Stimulated activated naive CD4-positive, alpha-beta T cell treated with Interleukin-2 at 50 U/mL for 16 hours (primary cell): ENCODE measurements at regions not wholly inside any gene's neighbourhood (a gene's known extent, or its start where the extent isn't known, plus 50 kb on each side); places are given as distances from the start of the nearest gene placed in this dataset.

Source experiments
- DNase-seq: peaks from one replicate; lab custom pipeline; 2025; lab: John Stamatoyannopoulos, UW

DNA sequence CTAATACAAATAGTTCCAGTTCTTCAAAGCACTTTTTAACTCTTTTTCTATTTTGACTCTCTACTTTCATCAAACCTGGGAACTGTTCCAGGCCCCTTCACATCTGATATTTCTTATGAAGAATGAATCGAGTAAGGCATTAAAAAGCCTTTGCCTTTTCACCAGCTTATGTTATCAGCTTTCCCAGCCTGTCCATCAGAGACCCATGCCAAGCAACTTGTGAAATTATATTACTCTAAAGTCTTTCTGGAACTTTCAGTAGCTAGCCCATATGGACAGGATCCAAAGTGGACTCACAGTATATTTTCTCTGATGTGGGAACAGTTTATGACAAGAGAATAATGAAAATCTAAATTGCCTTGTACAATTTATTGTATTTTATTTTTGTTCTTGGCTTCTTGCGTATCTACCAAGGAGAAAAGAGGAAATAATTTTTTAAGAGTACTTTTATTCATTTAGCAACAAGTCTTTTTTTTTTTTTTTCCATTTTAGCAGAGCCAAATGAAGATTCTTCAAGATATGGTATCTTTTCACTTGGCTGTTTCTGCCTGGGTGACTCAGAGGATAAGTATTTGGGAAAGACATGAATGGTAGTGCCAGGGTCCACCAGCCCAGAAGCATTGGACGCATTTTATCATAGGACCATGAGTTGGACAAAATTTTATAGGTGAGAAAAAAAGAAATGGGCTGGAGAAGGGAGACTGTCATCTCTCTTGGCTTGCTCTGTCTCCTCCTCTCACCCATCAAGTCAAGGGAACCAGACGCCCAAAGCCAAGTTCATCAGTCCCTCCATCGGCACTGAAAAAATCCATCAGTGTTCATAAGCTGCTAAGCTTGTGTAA, 195.8 kb upstream of the NEBL start:
- DNase-seq: no peak

- DNase-seq: no peak
These were observed 193.5 kb upstream of the NEBL start for GRCh38 chr10:21090609-21091082.

DNA sequence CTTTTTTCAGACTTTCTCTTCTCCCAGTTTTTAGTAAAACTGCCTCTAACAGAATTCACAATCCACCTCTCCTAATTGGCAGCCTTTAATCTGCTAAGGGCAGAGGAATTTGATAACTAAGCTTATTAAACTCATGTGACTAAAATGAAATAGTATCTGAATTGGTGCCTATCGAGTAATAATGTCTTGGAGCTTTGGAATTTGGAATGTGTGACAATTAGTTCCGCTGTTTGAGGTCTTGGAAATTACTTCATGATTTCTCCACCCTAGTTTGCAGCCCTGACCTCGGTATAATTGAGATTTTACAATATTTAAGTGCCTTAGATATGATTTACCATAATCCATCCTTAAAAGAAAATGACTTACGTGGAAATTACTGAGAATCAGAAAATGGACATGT, 190.4 kb upstream of the NEBL start:
- no peak for DNase-seq

DNA sequence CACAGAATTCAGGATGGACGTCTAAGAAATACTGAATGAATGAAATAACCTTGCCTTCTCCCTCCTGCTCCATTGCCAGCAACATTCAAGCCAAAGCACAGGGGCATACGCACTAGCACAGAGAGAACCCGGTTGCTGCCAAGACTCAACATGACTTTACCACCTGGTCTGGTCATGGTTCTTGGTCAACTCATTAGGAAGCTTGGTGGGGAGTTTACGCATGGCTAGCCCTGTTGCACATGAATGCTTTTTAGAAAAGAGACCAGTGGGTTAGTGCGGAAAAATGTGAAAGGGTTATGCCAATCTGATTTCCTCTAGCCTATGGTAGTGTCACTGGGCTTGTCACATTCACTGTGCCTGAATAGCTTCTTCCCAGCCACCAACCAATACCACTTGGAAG, 187.6 kb upstream of the NEBL start:
- DNase-seq: no peak

DNA sequence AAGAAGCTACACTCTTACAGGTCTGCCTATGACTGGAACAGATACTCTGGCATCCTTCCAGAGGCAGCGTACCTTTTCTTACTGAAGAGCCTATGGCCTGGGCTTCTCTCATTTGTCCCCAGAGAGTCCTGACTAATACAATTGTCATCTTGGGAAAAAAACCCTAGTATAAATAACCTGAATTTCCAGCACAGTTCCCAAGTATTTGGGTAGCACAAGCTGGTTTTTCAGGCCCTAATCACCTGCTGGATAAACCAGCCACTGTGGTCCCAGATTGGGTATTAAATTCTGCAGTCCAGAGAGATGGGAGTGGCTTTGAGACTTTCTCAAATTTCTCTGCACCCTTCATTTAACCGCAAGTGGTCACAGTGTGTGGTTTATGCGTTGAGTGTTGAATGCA, 186.8 kb upstream of the NEBL start:
- no peak for DNase-seq

DNA sequence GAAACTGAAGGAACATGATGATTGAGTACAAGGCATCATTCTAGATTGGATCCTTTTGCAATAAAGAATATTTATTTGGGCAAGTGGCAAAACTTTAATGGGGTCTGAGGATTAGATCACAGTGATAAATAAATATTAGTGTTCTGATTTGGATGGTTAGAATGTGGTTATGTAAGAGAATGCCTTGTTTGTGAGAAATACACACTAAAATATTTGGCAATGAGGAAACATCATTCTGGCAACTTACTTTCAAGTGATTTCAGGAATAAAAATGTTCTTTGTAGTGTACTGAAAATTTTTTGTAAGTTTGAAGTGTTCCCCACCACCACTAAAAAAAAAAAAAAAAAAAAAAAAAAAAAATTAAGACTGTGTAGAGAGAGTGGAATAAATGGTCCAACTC, 185.1 kb upstream of the NEBL start:
- no peak for DNase-seq

DNA sequence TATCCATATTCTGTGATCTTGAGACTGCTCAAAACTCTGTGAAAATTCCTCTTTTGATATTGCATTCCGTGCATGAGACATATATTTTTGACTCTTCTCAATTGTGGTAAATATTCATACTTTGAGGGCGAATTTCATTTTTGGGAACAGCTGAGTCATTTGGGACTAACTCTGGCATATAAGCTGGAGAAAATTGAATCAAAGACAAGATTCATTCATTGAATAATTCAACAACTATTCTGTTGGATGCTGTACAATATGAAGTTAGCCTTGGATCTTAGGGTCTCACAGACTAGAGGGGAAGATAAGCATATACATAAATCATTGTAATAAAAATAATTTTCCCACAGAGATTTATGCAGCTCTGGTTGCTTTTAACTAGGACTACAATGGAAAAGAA, 183.2 kb upstream of the NEBL start:
- no peak for DNase-seq

- no peak for DNase-seq
These were observed 182.2 kb upstream of the NEBL start for GRCh38 chr10:21079330-21079658.

GRCh38 chr10:21078410-21079329, 181.6 kb upstream of the NEBL start:
- DNase-seq: no peak

- no peak for DNase-seq
These were observed 180.6 kb upstream of the NEBL start for GRCh38 chr10:21077681-21078080.

GRCh38 chr10:21076381-21076780, 179.3 kb upstream of the NEBL start:
- DNase-seq: no peak

GRCh38 chr10:21075880-21076279, 178.8 kb upstream of the NEBL start:
- DNase-seq: no peak

DNA sequence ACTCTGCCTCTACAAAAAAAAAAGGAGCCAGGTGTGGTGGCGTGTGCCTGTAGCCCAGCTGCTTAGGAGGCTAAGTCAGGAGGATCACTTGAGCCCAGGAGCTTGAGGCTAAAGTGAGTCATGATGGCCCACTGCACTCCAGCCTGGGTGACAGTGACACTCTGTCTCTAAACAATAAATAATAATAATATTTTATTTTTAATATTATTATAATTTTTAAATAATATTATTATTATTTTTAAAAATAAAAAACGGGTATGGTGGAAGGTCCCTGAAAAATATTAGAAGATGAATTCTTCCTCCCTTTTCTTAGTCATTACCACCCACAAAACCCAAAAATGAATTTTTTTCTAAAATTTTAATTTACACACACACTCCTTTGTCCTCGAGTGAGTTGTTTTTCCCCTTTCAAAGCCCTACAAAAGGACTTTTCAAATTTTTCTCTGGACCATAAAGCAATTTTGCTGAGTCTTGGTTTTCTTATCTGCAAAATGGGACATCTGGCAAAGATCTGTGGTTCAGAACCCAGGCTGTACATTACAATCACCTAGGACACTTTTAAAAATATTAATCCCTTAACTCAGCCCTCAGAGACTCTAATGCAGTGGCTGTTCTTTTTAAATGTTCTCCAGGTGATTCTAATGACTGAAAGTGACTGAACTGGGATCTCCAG, 174.0 kb upstream of the NEBL start:
- no peak for DNase-seq

GRCh38 chr10:21069929-21070700, 173.0 kb upstream of the NEBL start:
- no peak for DNase-seq

- no peak for DNase-seq
These were observed 172.2 kb upstream of the NEBL start for GRCh38 chr10:21069278-21069677.

- DNase-seq: no peak
These were observed 171.0 kb upstream of the NEBL start for GRCh38 chr10:21068026-21068656.

DNA sequence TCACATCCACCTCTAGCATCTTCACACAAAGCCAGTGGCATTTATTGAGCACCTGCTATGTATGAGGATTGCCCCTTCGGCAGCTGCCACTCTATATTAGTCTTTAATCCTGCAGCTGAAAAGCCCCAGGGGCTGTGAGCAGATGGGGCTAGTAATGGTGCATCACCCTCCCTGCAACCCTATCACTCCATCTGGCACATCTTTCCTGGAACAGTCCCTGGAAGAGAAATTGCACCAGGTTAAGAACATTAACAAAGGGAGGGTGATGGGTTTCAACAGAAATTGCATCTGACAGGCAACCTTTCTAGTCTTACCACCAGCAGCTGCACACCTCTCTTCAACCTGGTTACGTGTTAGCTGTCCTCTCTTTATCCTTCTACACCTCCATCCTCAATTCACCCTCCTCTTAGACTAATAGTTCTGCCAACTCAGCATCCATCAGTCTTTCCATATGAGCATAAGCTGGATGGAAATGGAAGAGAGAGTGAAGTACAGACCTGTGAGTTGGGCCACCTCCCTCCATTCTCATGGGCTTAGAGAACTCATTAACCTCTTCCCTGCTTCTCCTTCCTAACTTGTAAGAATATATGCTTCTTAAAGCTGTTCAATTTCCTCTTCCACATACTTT, 168.6 kb upstream of the NEBL start:
- DNase-seq: no peak

DNA sequence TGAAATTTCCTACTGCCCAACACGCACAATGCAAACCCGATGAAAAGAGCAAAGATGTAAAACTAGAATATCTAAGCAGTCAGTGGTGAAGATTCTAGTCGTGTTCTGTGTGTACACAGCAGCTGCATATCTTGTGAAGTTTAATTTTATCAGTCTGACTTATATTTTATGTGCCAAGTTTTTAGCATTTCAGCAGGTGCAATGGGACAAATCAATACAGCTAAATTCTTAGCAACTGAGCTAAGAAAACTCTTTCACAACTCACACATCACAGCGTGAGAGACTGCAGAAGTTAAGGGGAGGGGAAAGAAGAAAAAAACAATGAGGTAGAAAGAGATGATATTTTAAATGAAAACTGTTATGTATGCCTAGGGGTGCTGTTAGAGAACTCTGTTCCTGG, 164.9 kb upstream of the NEBL start:
- DNase-seq: no peak

DNA sequence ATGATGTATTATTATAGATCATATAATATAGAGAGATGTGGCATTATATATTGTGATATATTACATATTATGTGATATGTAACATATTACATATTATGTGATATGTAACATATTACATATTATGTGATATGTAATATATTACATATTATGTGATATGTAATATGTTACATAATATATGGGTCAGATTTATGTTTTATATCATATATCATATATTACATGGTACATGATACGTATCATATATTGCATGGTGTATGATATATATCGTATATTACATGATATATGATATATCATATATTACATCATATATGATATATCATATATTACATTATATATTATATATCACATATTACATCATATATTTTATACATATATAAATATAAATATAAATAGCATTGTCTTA, 164.1 kb upstream of the NEBL start:
- DNase-seq: no peak

GRCh38 chr10:21060626-21061025, 163.5 kb upstream of the NEBL start:
- no peak for DNase-seq

GRCh38 chr10:21057989-21058388, 160.9 kb upstream of the NEBL start:
- no peak for DNase-seq
